LNCAP (cell line): ENCODE measurements at regions not wholly inside any gene's neighbourhood (a gene's known extent, or its start where the extent isn't known, plus 50 kb on each side); places are given as distances from the start of the nearest gene placed in this dataset.

Experiments used
- TF ChIP-seq, protein P1 (sequence below): fragments of 450-650 bp; IDR thresholded peaks from 2 replicates; pipeline ENCODE4 v1.5.1; 2017; ENCODE audit warnings: mild to moderate bottlenecking

DNA sequence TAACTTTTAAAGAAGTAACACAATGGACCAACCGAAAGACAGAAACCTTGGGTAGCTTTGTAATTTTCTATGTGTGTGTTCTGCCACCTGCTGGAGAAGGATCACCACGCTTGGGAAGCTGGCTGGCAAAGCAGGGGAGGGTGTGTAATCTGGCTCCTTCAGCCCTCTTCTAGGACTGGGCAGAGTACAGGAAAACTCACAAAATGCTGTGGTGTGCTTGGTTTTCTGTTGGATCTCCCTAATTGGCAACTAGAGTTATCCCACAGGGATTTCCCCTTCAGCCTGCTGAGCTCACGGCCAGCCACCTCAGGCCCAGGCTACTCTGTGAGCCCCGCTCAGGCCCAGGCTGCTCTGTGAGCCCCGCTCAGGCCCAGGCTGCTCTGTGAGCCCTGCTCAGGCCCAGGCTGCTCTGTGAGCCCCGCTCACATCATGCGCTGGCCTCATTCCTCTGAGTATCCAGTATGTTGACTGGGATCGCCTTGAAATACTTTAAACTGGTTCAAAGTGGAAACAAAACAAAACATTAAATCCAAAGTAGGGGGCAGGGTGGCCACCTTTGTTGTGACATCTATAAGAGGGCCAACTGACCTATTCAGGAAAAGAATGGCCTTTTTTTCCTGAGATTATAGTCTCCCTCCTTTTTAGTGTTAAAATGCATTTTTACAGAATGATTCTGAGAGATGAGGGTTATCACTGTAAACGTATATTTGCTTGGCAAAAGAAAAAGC is 52.0 kb upstream of the RNU6-8 start:
- TF ChIP-seq, protein P1, sequence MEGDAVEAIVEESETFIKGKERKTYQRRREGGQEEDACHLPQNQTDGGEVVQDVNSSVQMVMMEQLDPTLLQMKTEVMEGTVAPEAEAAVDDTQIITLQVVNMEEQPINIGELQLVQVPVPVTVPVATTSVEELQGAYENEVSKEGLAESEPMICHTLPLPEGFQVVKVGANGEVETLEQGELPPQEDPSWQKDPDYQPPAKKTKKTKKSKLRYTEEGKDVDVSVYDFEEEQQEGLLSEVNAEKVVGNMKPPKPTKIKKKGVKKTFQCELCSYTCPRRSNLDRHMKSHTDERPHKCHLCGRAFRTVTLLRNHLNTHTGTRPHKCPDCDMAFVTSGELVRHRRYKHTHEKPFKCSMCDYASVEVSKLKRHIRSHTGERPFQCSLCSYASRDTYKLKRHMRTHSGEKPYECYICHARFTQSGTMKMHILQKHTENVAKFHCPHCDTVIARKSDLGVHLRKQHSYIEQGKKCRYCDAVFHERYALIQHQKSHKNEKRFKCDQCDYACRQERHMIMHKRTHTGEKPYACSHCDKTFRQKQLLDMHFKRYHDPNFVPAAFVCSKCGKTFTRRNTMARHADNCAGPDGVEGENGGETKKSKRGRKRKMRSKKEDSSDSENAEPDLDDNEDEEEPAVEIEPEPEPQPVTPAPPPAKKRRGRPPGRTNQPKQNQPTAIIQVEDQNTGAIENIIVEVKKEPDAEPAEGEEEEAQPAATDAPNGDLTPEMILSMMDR, result peak; percentile 81

GRCh38 chr14:32255789-32256188 is 52.7 kb upstream of the RNU6-8 start:
- TF ChIP-seq, protein P1, result no peak

DNA sequence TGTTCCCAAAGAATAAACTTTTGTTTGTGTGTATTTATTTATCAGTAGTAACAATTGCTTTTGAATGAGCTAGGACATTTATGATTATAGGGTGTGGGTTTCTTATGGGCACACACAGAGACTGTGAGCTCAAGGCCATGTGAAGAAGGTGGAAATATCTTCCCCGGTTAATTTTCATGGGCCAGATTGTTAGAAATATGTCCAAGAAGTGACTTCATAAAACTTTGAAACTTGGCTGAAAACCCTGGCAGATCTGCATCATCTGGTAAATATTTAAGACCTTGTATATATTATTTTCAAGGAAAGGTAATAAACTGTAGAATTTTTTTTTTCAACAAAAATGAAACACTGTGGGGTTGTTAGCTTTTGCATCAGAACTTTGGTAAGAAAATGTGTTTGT is 53.5 kb upstream of the RNU6-8 start:
- TF ChIP-seq, protein P1, result no peak

GRCh38 chr14:32258336-32258993 is 55.4 kb upstream of the RNU6-8 start:
- TF ChIP-seq, protein P1, result no peak

GRCh38 chr14:32259368-32260013 is 56.4 kb upstream of the RNU6-8 start:
- TF ChIP-seq, protein P1, result no peak

- TF ChIP-seq, protein P1, result no peak
These were observed 61.0 kb upstream of the RNU6-8 start for GRCh38 chr14:32263939-32264567.

GRCh38 chr14:32265584-32265983 is 62.5 kb upstream of the RNU6-8 start:
- TF ChIP-seq, protein P1, result no peak
